ENCODE measurements at regions not wholly inside any gene's neighbourhood (a gene's known extent, or its start where the extent isn't known, plus 50 kb on each side); places are given as distances from the start of the nearest gene placed in this dataset.

DNA sequence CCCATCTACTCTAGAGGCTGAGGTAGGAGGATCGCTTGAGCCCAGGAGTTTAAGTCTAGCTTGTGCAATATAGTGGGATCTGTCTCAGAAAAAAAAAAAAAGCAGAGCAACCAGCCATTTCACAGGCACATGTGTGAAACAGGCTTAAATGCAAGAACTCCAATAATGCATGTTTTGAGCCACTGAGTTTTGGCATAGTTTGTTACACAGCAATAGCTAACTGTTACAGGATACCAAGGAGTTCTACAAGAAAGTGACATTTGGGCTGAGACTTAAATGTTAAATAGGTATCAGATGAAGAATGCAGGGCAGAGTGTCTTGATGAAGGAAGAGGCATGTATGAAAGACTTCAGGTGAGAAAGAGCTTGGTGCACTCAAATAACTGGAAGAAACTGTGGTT lies 240.0 kb upstream of the FOXN3 start:
- Mint-ChIP-seq H3K27me3 (no peaks in the 10 kb centered on the region), H3K27ac (no peak overlapping the region), H3K4me1 (peaks cover 11% of the 10 kb centered on the region), H3K4me3 (no peak overlapping the region), H3K9me3 (ENCODE audit: insufficient read depth) (peaks cover 3% of the 10 kb centered on the region)
- H3K27ac ChIP-seq (ENCODE audit: low read length in 2 of 2), result no peak overlapping the region
- no peak overlapping the region for H3K4me2 ChIP-seq (replicated peaks; ENCODE audit: low read depth, low read length, poor library complexity, severe bottlenecking)
- TF ChIP-seq EZH2 (IDR thresholded peaks at IDR 0.05; ENCODE audit: borderline replicate concordance, insufficient read depth, low read depth, low read length, poor library complexity, severe bottlenecking) (no peak), CTCF (IDR thresholded peaks at IDR 0.05) (no peak)
- DNase-seq (no peak), ATAC-seq (ENCODE audit: low read depth) (no peak)
- ChIA-PET POLR2A (no interaction called here), CTCF (no interaction called here)
- intact Hi-C loops (cut with micrococcal nuclease), result no loop called here
- H3K9me3 ChIP-seq (ENCODE audit: control extremely low read depth in 1 of 3, control insufficient read depth in 2 of 3, insufficient read depth in 1 of 3, low read length in 2 of 3), result peaks cover 0 to 3% (median 0%) of the 10 kb centered on the region in 3 donors
- no peak overlapping the region for H3K9ac ChIP-seq (ENCODE audit: low read length)
- H3K27me3 ChIP-seq (replicated peaks in 1 of 4; ENCODE audit: control extremely low read depth in 1 of 4, control insufficient read depth in 3 of 4, insufficient read depth in 4 of 4, low read length in 3 of 4), result no peaks in the 10 kb centered on the region
- H3K36me3 ChIP-seq (replicated peaks in 1 of 2; ENCODE audit: control extremely low read depth in 1 of 2, control insufficient read depth in 1 of 2, extremely low read depth in 1 of 2, insufficient read depth in 2 of 2, low read length in 1 of 2), result no peaks in the 10 kb centered on the region
- H3K79me2 ChIP-seq (ENCODE audit: control insufficient read depth, insufficient read depth, low read length), result no peaks in the 10 kb centered on the region
- no peak overlapping the region for H3K4me3 ChIP-seq (ENCODE audit: control extremely low read depth in 1 of 5, extremely low read depth in 1 of 5, insufficient read depth in 1 of 5, low read depth in 2 of 5, low read length in 4 of 5)
- H2AFZ ChIP-seq (ENCODE audit: insufficient read depth, low read depth, low read length, poor library complexity, severe bottlenecking), result no peak overlapping the region
- peaks cover 0 to 6% of the 10 kb centered on the region in 2 donors for H3K4me1 ChIP-seq (ENCODE audit: control insufficient read depth in 2 of 2, insufficient read depth in 2 of 2, low read length in 2 of 2)
- WGBS (ENCODE audit: insufficient coverage), result no CpG with 5 or more reads among the region's 1 CpG
- no peaks in the 10 kb centered on the region for H4K20me1 ChIP-seq (ENCODE audit: control insufficient read depth, insufficient read depth, low read length, poor library complexity, severe bottlenecking)

DNA sequence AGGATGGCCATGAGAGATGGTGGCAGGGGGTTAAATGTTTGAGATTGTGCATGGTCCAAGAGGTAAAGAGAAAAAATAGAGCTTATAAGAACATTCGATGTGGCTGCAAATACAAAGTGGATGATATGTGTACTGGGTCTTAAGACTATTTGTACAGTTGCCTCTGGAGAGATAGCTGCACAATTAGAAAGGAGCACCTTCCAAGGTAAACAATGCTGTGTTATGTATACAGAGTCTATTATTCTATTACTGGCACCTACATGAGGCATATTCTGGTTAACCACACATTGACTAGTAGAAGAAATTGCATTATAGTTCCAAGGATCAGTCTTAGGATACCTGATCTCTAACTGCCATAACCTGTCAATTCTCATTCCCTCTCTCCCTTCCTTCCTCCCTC lies 238.0 kb upstream of the FOXN3 start:
- WGBS (ENCODE audit: insufficient coverage), result 100% methylated on average over 1 of the region's 1 CpG
- Mint-ChIP-seq H3K27ac (no peak overlapping the region), H3K4me3 (no peak overlapping the region), H3K9me3 (ENCODE audit: insufficient read depth) (peaks cover 3% of the 10 kb centered on the region), H3K4me1 (peaks cover 22% of the 10 kb centered on the region), H3K27me3 (no peaks in the 10 kb centered on the region)
- intact Hi-C loops (cut with micrococcal nuclease), result no loop called here
- peaks cover 0 to 10% of the 10 kb centered on the region in 2 donors for H3K4me1 ChIP-seq (ENCODE audit: control insufficient read depth in 2 of 2, insufficient read depth in 2 of 2, low read length in 2 of 2)
- no peak overlapping the region for H3K4me3 ChIP-seq (ENCODE audit: control extremely low read depth in 1 of 5, extremely low read depth in 1 of 5, insufficient read depth in 1 of 5, low read depth in 2 of 5, low read length in 4 of 5)
- H3K4me2 ChIP-seq (replicated peaks; ENCODE audit: low read depth, low read length, poor library complexity, severe bottlenecking), result no peak overlapping the region
- no peaks in the 10 kb centered on the region for H3K36me3 ChIP-seq (replicated peaks in 1 of 2; ENCODE audit: control extremely low read depth in 1 of 2, control insufficient read depth in 1 of 2, extremely low read depth in 1 of 2, insufficient read depth in 2 of 2, low read length in 1 of 2)
- DNase-seq (no peak), ATAC-seq (ENCODE audit: low read depth) (no peak)
- CTCF ChIA-PET, result no interaction called here
- POLR2A ChIA-PET, result no interaction called here
- TF ChIP-seq CTCF (IDR thresholded peaks at IDR 0.05), result no peak
- no peak for TF ChIP-seq EZH2 (IDR thresholded peaks at IDR 0.05; ENCODE audit: borderline replicate concordance, insufficient read depth, low read depth, low read length, poor library complexity, severe bottlenecking)
- no peak overlapping the region for H2AFZ ChIP-seq (ENCODE audit: insufficient read depth, low read depth, low read length, poor library complexity, severe bottlenecking)
- no peaks in the 10 kb centered on the region for H4K20me1 ChIP-seq (ENCODE audit: control insufficient read depth, insufficient read depth, low read length, poor library complexity, severe bottlenecking)
- H3K27me3 ChIP-seq (replicated peaks in 1 of 4; ENCODE audit: control extremely low read depth in 1 of 4, control insufficient read depth in 3 of 4, insufficient read depth in 4 of 4, low read length in 3 of 4), result no peaks in the 10 kb centered on the region
- no peak overlapping the region for H3K27ac ChIP-seq (ENCODE audit: low read length in 2 of 2)
- peaks cover 0 to 3% (median 0%) of the 10 kb centered on the region in 3 donors for H3K9me3 ChIP-seq (ENCODE audit: control extremely low read depth in 1 of 3, control insufficient read depth in 2 of 3, insufficient read depth in 1 of 3, low read length in 2 of 3)
- H3K9ac ChIP-seq (ENCODE audit: low read length), result no peak overlapping the region
- H3K79me2 ChIP-seq (ENCODE audit: control insufficient read depth, insufficient read depth, low read length), result no peaks in the 10 kb centered on the region

All from B cell (primary cell).